ENCODE measurements at regions not wholly inside any gene's neighbourhood (a gene's known extent, or its start where the extent isn't known, plus 50 kb on each side); places are given as distances from the start of the nearest gene placed in this dataset.
"Not testable (repeated sequence)": the region's sequence is repeated elsewhere in the genome, so short reads cannot be mapped to it uniquely, and the experiment has no call there.

DNA sequence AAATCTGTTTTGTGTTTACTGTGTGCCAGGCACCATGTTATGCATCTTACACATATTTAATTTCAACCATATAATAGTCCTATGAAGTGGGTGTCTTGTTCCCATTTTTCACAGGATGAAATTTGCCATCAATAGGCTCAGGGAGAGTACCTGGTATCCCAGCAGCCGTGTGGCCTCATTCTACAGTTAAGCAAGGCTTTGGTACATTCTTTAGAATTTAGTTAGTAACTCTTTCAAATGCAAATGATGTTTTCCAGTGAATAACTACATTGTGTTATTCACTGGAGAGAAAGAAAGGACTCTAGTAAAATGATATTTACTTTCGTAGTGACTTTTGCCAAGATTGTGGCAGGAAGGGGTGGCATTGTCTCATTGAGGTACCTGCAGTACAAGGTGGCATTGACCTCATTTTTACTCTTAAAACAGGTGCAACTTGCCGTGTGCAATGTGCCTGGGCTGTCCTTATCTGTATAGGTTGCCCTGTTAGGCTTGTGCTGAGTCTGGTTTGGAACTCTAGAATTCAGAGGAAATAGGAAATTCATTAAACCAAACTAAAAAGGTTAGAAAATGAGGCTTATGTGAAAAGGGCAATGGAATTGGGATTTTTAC, 117.4 kb upstream of the NBPF8 start:
- H3K4me2 ChIP-seq (ENCODE audit: low read depth, low read length); H3K79me2 ChIP-seq (ENCODE audit: insufficient read depth, low read length); ATAC-seq; POLR2A ChIA-PET; DNase-seq (ENCODE audit: low spot score); H3K36me3 ChIP-seq (replicated peaks in 1 of 2; ENCODE audit: control insufficient read depth in 1 of 2, insufficient read depth in 2 of 2, low read length in 2 of 2); H3K4me1 ChIP-seq (ENCODE audit: insufficient read depth, low read length); CTCF ChIA-PET (ENCODE audit: low intra/inter-chr PET ratio, low total read pairs); BruUV-seq (replicated peaks); H3K27ac ChIP-seq (ENCODE audit: extremely low read length, insufficient read depth, low read length); FAIRE-seq; H2AFZ ChIP-seq (ENCODE audit: low read length); H3K9ac ChIP-seq (ENCODE audit: insufficient read depth, low read depth, low read length); H3K9me3 ChIP-seq (ENCODE audit: low read length); H3K4me3 ChIP-seq (replicated peaks in 1 of 3; ENCODE audit: insufficient read depth in 1 of 3, low read depth in 2 of 3, low read length in 3 of 3); H3K27me3 ChIP-seq (ENCODE audit: control insufficient read depth in 1 of 2, insufficient read depth in 2 of 2, low read length in 2 of 2); H4K20me1 ChIP-seq (ENCODE audit: insufficient read depth, low read length); in situ Hi-C loops (cut with HindIII; ENCODE audit: extremely low pct_ligation_motif_present, low pct_unique_long_range_greater_than_20kb); intact Hi-C loops (cut with micrococcal nuclease; ENCODE audit: unreplicated experiment): not testable (repeated sequence)
- WGBS (ENCODE audit: low lambda C conversion rate), result no CpG with 5 or more reads among the region's 3 CpGs

- intact Hi-C loops (cut with micrococcal nuclease; ENCODE audit: unreplicated experiment); H3K79me2 ChIP-seq (ENCODE audit: insufficient read depth, low read length); in situ Hi-C loops (cut with HindIII; ENCODE audit: extremely low pct_ligation_motif_present, low pct_unique_long_range_greater_than_20kb); H3K4me1 ChIP-seq (ENCODE audit: insufficient read depth, low read length); H3K4me3 ChIP-seq (replicated peaks in 1 of 3; ENCODE audit: insufficient read depth in 1 of 3, low read depth in 2 of 3, low read length in 3 of 3); DNase-seq (ENCODE audit: low spot score); H3K4me2 ChIP-seq (ENCODE audit: low read depth, low read length); ATAC-seq; FAIRE-seq; H3K9ac ChIP-seq (ENCODE audit: insufficient read depth, low read depth, low read length); BruUV-seq (replicated peaks); H3K27ac ChIP-seq (ENCODE audit: extremely low read length, insufficient read depth, low read length); CTCF ChIA-PET (ENCODE audit: low intra/inter-chr PET ratio, low total read pairs); POLR2A ChIA-PET; H3K9me3 ChIP-seq (ENCODE audit: low read length); H3K27me3 ChIP-seq (ENCODE audit: control insufficient read depth in 1 of 2, insufficient read depth in 2 of 2, low read length in 2 of 2); H2AFZ ChIP-seq (ENCODE audit: low read length); H4K20me1 ChIP-seq (ENCODE audit: insufficient read depth, low read length); H3K36me3 ChIP-seq (replicated peaks in 1 of 2; ENCODE audit: control insufficient read depth in 1 of 2, insufficient read depth in 2 of 2, low read length in 2 of 2): not testable (repeated sequence)
- WGBS (ENCODE audit: low lambda C conversion rate), result no CpG with 5 or more reads among the region's 3 CpGs
Observed at GRCh38 chr1:120290105-120290504, 113.8 kb upstream of the SEC22B start.

- H3K27ac ChIP-seq (ENCODE audit: extremely low read length, insufficient read depth, low read length); H3K36me3 ChIP-seq (replicated peaks in 1 of 2; ENCODE audit: control insufficient read depth in 1 of 2, insufficient read depth in 2 of 2, low read length in 2 of 2); H4K20me1 ChIP-seq (ENCODE audit: insufficient read depth, low read length); DNase-seq (ENCODE audit: low spot score); CTCF ChIA-PET (ENCODE audit: low intra/inter-chr PET ratio, low total read pairs); H3K4me3 ChIP-seq (replicated peaks in 1 of 3; ENCODE audit: insufficient read depth in 1 of 3, low read depth in 2 of 3, low read length in 3 of 3); ATAC-seq; H3K27me3 ChIP-seq (ENCODE audit: control insufficient read depth in 1 of 2, insufficient read depth in 2 of 2, low read length in 2 of 2); H3K4me1 ChIP-seq (ENCODE audit: insufficient read depth, low read length); BruUV-seq (replicated peaks); intact Hi-C loops (cut with micrococcal nuclease; ENCODE audit: unreplicated experiment); H3K4me2 ChIP-seq (ENCODE audit: low read depth, low read length); in situ Hi-C loops (cut with HindIII; ENCODE audit: extremely low pct_ligation_motif_present, low pct_unique_long_range_greater_than_20kb); H3K79me2 ChIP-seq (ENCODE audit: insufficient read depth, low read length); FAIRE-seq; H3K9me3 ChIP-seq (ENCODE audit: low read length); H3K9ac ChIP-seq (ENCODE audit: insufficient read depth, low read depth, low read length); POLR2A ChIA-PET; H2AFZ ChIP-seq (ENCODE audit: low read length): not testable (repeated sequence)
- WGBS (ENCODE audit: low lambda C conversion rate), result no CpG with 5 or more reads among the region's 3 CpGs
Observed at GRCh38 chr1:120289601-120290074, 113.3 kb upstream of the SEC22B start.

DNA sequence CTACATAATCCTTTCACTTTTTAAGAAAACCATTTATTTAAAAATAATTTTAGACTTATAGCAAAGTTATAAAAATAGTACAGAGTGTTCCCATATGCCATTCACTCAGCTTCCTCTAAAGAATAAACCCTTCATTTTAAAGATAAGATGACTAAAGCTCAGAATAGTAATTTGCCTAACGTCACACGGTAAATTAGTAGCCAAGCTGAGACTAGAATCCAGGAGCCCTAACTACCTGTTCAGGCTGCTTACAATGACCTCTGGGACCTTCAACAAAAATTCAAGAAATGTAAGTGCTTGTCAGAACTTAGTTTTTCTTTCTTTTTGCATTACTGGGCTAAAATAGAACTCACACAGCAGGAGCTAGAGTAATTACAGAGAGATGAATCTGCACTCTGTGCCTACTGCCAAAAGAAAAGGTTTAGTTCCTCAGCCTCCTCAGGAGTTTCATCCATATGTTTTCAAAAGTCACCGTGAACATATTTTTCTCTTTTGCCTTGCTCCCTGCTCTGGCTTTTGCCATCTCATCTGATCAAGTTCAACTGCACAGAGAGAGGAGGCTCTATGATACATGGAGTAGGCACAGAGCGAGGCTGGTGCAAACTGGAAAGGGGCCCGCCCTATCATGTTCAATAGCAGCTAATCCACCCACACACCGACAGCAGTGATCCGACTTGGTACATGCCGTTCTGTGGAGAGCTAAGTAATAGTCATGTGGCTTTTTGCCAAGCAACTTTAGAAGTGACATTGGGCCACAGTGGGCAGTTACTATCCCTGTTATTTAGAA, 112.7 kb upstream of the SEC22B start:
- ATAC-seq; H3K4me3 ChIP-seq (replicated peaks in 1 of 3; ENCODE audit: insufficient read depth in 1 of 3, low read depth in 2 of 3, low read length in 3 of 3); CTCF ChIA-PET (ENCODE audit: low intra/inter-chr PET ratio, low total read pairs); FAIRE-seq; intact Hi-C loops (cut with micrococcal nuclease; ENCODE audit: unreplicated experiment); H3K4me2 ChIP-seq (ENCODE audit: low read depth, low read length); DNase-seq (ENCODE audit: low spot score); H3K4me1 ChIP-seq (ENCODE audit: insufficient read depth, low read length); H3K9me3 ChIP-seq (ENCODE audit: low read length); H2AFZ ChIP-seq (ENCODE audit: low read length); H3K36me3 ChIP-seq (replicated peaks in 1 of 2; ENCODE audit: control insufficient read depth in 1 of 2, insufficient read depth in 2 of 2, low read length in 2 of 2); BruUV-seq (replicated peaks); H3K27ac ChIP-seq (ENCODE audit: extremely low read length, insufficient read depth, low read length); H3K9ac ChIP-seq (ENCODE audit: insufficient read depth, low read depth, low read length); in situ Hi-C loops (cut with HindIII; ENCODE audit: extremely low pct_ligation_motif_present, low pct_unique_long_range_greater_than_20kb); POLR2A ChIA-PET; H3K27me3 ChIP-seq (ENCODE audit: control insufficient read depth in 1 of 2, insufficient read depth in 2 of 2, low read length in 2 of 2); H4K20me1 ChIP-seq (ENCODE audit: insufficient read depth, low read length); H3K79me2 ChIP-seq (ENCODE audit: insufficient read depth, low read length): not testable (repeated sequence)
- WGBS (ENCODE audit: low lambda C conversion rate), result no CpG with 5 or more reads among the region's 8 CpGs

All from HepG2 (cell line).